H1 (cell line): ENCODE measurements at regions not wholly inside any gene's neighbourhood (a gene's known extent, or its start where the extent isn't known, plus 50 kb on each side); places are given as distances from the start of the nearest gene placed in this dataset.

Experiments used
- CEBPB ChIP-seq: IDR thresholded peaks from 2 replicates; pipeline ENCODE4 v1.6.1; 2012; ENCODE audit warnings: low read depth, low read length
- EZH2 ChIP-seq: fragments of 200-600 bp; sonication (generic); IDR thresholded peaks from 2 replicates; pipeline ENCODE4 v1.7.1; 2012; ENCODE audit warnings: low read depth, mild to moderate bottlenecking, moderate library complexity, low read length, inconsistent platforms; ENCODE audit not compliant: severe bottlenecking
- GABPA ChIP-seq: IDR thresholded peaks from 2 replicates; pipeline ENCODE4 v1.6.1; 2011; ENCODE audit warnings: mild to moderate bottlenecking, low read length, moderate library complexity, borderline replicate concordance; ENCODE audit not compliant: insufficient read depth
- NRF1 ChIP-seq: IDR thresholded peaks from 2 replicates; pipeline ENCODE4 v1.6.1; 2011; ENCODE audit warnings: mild to moderate bottlenecking, low read depth, low read length, improper control_type of control experiment
- PHF8 ChIP-seq: fragments of 200-600 bp; sonication (generic); conservative IDR thresholded peaks from 2 replicates; pipeline ENCODE4 v1.7.1; 2012; ENCODE audit warnings: low read depth, mild to moderate bottlenecking, inconsistent platforms, low read length, moderate library complexity
- POLR2A ChIP-seq, 2 experiments: IDR thresholded peaks; 1 replicate in 1 of 2; 2 replicates in 1 of 2; pipeline ENCODE4 v1.6.1; 2011; ENCODE audit warnings: low read depth in 2 of 2, low read length in 2 of 2, mild to moderate bottlenecking in 2 of 2; ENCODE audit errors: control extremely low read depth in 1 of 2
- POLR2AphosphoS5 ChIP-seq: IDR thresholded peaks from 2 replicates; pipeline ENCODE4 v1.6.1; 2011; ENCODE audit warnings: low read depth, low read length
- RAD21 ChIP-seq, 2 experiments: IDR thresholded peaks in 1 of 2; conservative IDR thresholded peaks in 1 of 2; 2 replicates each; pipeline ENCODE4 v1.6.1; 2011; ENCODE audit warnings: low read depth in 2 of 2, low read length in 2 of 2, improper control_type of control experiment in 1 of 2, inconsistent platforms in 1 of 2, mild to moderate bottlenecking in 1 of 2, moderate library complexity in 1 of 2
- RXRA ChIP-seq: IDR thresholded peaks from 2 replicates; pipeline ENCODE4 v1.6.1; 2011; ENCODE audit warnings: low read depth, mild to moderate bottlenecking, low read length, moderate library complexity; ENCODE audit not compliant: insufficient read depth
- SP1 ChIP-seq: IDR thresholded peaks from 2 replicates; pipeline ENCODE4 v1.6.1; 2011; ENCODE audit warnings: low read depth, low read length
- TAF1 ChIP-seq: IDR thresholded peaks from 2 replicates; pipeline ENCODE4 v1.6.1; 2011; ENCODE audit warnings: mild to moderate bottlenecking, low read depth, low read length
- YY1 ChIP-seq: IDR thresholded peaks from 2 replicates; pipeline ENCODE4 v1.6.1; 2011; ENCODE audit warnings: low read depth, mild to moderate bottlenecking, low read length
- TF ChIP-seq, protein P1 (sequence below), 3 experiments: IDR thresholded peaks; 1 replicate in 2 of 3; 2 replicates in 1 of 3; pipeline versions ENCODE4 v1.5.1 to v1.6.1; 2011; ENCODE audit warnings: low read length in 3 of 3, mild to moderate bottlenecking in 3 of 3, inconsistent platforms in 2 of 3, low read depth in 1 of 3, moderate library complexity in 1 of 3; ENCODE audit not compliant: insufficient read depth in 1 of 3; ENCODE audit errors: control extremely low read depth in 1 of 3
- TF ChIP-seq, protein P2 (sequence below): IDR thresholded peaks from 2 replicates; pipeline ENCODE4 v1.6.1; 2011; ENCODE audit warnings: low read length, improper control_type of control experiment

DNA sequence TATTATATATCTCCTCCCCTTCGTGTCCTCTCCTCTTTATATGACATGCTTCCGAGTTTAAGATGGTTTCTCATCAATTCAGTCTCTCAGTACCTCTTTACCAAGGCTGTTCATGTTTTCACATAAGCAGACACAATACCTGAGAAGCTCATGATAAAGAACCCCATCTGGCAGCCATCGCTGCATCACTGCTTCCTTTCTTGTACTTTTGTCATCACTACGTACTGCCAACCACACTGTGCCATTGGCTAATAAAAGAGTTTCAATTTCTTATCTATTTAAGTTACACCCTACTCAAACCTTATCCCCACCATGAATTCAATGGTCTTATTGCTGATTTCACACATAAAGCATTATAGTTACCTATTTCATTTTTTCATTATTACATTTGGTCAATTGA, 484.7 kb upstream of the CNTN4 start:
- TF ChIP-seq, protein P1, sequence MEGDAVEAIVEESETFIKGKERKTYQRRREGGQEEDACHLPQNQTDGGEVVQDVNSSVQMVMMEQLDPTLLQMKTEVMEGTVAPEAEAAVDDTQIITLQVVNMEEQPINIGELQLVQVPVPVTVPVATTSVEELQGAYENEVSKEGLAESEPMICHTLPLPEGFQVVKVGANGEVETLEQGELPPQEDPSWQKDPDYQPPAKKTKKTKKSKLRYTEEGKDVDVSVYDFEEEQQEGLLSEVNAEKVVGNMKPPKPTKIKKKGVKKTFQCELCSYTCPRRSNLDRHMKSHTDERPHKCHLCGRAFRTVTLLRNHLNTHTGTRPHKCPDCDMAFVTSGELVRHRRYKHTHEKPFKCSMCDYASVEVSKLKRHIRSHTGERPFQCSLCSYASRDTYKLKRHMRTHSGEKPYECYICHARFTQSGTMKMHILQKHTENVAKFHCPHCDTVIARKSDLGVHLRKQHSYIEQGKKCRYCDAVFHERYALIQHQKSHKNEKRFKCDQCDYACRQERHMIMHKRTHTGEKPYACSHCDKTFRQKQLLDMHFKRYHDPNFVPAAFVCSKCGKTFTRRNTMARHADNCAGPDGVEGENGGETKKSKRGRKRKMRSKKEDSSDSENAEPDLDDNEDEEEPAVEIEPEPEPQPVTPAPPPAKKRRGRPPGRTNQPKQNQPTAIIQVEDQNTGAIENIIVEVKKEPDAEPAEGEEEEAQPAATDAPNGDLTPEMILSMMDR (IDR thresholded peaks at IDR 0.05; ENCODE audit: control extremely low read depth in 1 of 3, insufficient read depth in 1 of 3, low read depth in 1 of 3, low read length in 3 of 3): no peak
- TF ChIP-seq EZH2: no peak
- no peak for TF ChIP-seq TAF1
- TF ChIP-seq YY1: no peak
- TF ChIP-seq, protein P2, sequence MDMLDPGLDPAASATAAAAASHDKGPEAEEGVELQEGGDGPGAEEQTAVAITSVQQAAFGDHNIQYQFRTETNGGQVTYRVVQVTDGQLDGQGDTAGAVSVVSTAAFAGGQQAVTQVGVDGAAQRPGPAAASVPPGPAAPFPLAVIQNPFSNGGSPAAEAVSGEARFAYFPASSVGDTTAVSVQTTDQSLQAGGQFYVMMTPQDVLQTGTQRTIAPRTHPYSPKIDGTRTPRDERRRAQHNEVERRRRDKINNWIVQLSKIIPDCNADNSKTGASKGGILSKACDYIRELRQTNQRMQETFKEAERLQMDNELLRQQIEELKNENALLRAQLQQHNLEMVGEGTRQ: no peak
- no peak for TF ChIP-seq POLR2AphosphoS5
- no peak for TF ChIP-seq GABPA
- TF ChIP-seq POLR2A (IDR thresholded peaks at IDR 0.05; ENCODE audit: control extremely low read depth in 1 of 2, low read depth in 2 of 2, low read length in 2 of 2): no peak
- no peak for TF ChIP-seq CEBPB
- TF ChIP-seq SP1: no peak
- TF ChIP-seq RAD21 (IDR thresholded peaks at IDR 0.05 in 1 of 2, conservative IDR thresholded peaks at IDR 0.05 in 1 of 2; ENCODE audit: low read depth in 2 of 2, low read length in 2 of 2): no peak
- no peak for TF ChIP-seq RXRA
- TF ChIP-seq NRF1: no peak
- no peak for TF ChIP-seq PHF8
